Psoas muscle (tissue), 7 donors: ENCODE measurements at regions not wholly inside any gene's neighbourhood (a gene's known extent, or its start where the extent isn't known, plus 50 kb on each side); places are given as distances from the start of the nearest gene placed in this dataset.

Source experiments
- ATAC-seq, 4 donors: fragments of 200-7000 bp; cut with Tn5 transposase; one replicate each; pipeline ENCODE4 v1.9.1; 2020; ENCODE audit warnings: moderate library complexity in 3 of 4, mild to moderate bottlenecking in 2 of 4
- DNase-seq, 2 donors: peaks; one replicate each; pipeline ENCODE4 v3.0.0-alpha.2; 2020
- H3K27ac ChIP-seq: fragments of 200-600 bp; one replicate; pipeline ENCODE4 v1.8.0; 2022
- H3K27me3 ChIP-seq, 3 donors: fragments of 200-600 bp in 1 of 3; one replicate each; pipeline versions ENCODE4 v1.6.1 to v1.8.0; 2013 to 2022; ENCODE audit warnings: low read length in 2 of 3, mild to moderate bottlenecking in 2 of 3, moderate library complexity in 1 of 3; ENCODE audit not compliant: insufficient read depth in 3 of 3
- H3K36me3 ChIP-seq, 2 donors: fragments of 200-600 bp in 1 of 2; one replicate each; pipeline versions ENCODE4 v1.6.1 to v1.8.0; 2013 to 2022; ENCODE audit warnings: low read depth in 1 of 2, mild to moderate bottlenecking in 1 of 2, moderate library complexity in 1 of 2; ENCODE audit not compliant: insufficient read depth in 1 of 2
- H3K4me1 ChIP-seq: fragments of 200-600 bp; one replicate; pipeline ENCODE4 v1.8.0; 2022
- H3K4me3 ChIP-seq: fragments of 200-600 bp; one replicate; pipeline ENCODE4 v1.8.0; 2022; ENCODE audit warnings: mild to moderate bottlenecking
- H3K9me3 ChIP-seq: fragments of 200-600 bp; one replicate; pipeline ENCODE4 v1.8.0; 2022
- WGBS, 3 donors: extraction: QIAGEN DNeasy Blood & Tissue Kit; methylation state at CpG; one replicate each; pipeline versions ENCODE4 v1.1.6 to v1.1.7; 2013; 5-methylcytosine and 5-hydroxymethylcytosine counted together
- intact Hi-C, 2 donors: fragments of 100-400 bp; cut with DNase I; formaldehyde crosslinking; loops; one replicate each; pipeline versions ENCODE4 v1.11.0 to v1.14.2; 2022
- TF ChIP-seq, protein P1 (sequence below): fragments of 200-600 bp; IDR thresholded peaks from one replicate; pipeline ENCODE4 v1.8.0; 2022; ENCODE audit warnings: antibody characterized with exemption
- donor health status: healthy with polysubstance abuse.
- donor health status: DM: no; HTN: no; CAD: no; lungs with moderate emphysema.
- donor health status: Bipolar disorder and iron deficiency.
- donor health status: healthy.
- donor health status: DM: yes; HTN: yes; CAD: no.
- donor health status: DM: no; HTN: no; CAD: no.
- donor health status: DM: yes; HTN: yes; CAD: no.

DNA sequence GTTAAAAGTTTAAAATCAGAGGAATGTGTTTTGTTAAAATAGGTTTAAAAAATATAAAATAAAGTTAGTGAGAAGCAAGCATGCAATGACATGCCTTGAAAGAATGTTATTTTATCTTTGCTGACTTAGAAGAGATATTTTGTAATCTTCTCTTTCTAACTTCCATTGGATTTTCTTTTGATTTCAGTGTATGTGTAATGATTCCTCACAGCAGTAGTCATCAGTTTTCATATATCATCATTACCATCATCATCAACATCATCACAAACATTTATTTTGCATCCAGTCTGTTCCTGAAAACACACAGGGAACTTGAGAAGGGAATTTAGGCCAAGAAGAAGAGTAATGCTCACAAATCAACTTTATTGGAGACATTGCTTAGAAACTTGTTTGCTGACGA lies 699.6 kb downstream of the TAF11L14 start:
- intact Hi-C loops, result no loop called here
- no peaks in the 10 kb centered on the region for H3K36me3 ChIP-seq
- no peak overlapping the region for H3K27ac ChIP-seq
- no peak for ATAC-seq
- no peak overlapping the region for H3K4me3 ChIP-seq
- 38 to 69% (median 66%) methylated on average over 1 of the region's 1 CpG for WGBS, 3 donors
- no peaks in the 10 kb centered on the region for H3K9me3 ChIP-seq
- H3K27me3 ChIP-seq, result no peaks in the 10 kb centered on the region
- H3K4me1 ChIP-seq, result no peaks in the 10 kb centered on the region
- no peak for DNase-seq
- TF ChIP-seq, protein P1, sequence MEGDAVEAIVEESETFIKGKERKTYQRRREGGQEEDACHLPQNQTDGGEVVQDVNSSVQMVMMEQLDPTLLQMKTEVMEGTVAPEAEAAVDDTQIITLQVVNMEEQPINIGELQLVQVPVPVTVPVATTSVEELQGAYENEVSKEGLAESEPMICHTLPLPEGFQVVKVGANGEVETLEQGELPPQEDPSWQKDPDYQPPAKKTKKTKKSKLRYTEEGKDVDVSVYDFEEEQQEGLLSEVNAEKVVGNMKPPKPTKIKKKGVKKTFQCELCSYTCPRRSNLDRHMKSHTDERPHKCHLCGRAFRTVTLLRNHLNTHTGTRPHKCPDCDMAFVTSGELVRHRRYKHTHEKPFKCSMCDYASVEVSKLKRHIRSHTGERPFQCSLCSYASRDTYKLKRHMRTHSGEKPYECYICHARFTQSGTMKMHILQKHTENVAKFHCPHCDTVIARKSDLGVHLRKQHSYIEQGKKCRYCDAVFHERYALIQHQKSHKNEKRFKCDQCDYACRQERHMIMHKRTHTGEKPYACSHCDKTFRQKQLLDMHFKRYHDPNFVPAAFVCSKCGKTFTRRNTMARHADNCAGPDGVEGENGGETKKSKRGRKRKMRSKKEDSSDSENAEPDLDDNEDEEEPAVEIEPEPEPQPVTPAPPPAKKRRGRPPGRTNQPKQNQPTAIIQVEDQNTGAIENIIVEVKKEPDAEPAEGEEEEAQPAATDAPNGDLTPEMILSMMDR, result no peak

DNA sequence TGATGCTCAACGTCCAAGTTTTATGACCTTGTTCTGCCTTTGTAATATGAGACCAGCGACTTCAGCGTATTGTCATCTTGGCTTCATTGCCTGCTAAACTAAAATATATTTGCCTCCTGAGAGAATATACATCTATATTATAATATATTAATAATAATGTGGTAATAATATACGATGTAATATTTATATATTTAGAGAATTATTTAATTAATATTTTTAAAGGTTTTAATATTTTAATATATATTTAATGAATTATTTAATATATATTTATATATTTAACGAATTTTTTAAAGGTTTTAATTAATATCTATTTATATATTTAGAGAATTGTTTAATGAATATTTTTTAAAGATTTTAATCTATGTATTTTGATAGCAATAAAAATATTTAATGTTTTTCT lies 700.7 kb downstream of the TAF11L14 start:
- no peak overlapping the region for H3K4me3 ChIP-seq
- ATAC-seq (no peak), DNase-seq (no peak)
- no peaks in the 10 kb centered on the region for H3K4me1 ChIP-seq
- TF ChIP-seq, protein P1, result no peak
- WGBS, 3 donors, result 31 to 38% (median 35%) methylated on average over 5 of the region's 5 CpGs
- H3K36me3 ChIP-seq, result no peaks in the 10 kb centered on the region
- no peaks in the 10 kb centered on the region for H3K9me3 ChIP-seq
- intact Hi-C loops, result no loop called here
- no peak overlapping the region for H3K27ac ChIP-seq
- H3K27me3 ChIP-seq, result no peaks in the 10 kb centered on the region

DNA sequence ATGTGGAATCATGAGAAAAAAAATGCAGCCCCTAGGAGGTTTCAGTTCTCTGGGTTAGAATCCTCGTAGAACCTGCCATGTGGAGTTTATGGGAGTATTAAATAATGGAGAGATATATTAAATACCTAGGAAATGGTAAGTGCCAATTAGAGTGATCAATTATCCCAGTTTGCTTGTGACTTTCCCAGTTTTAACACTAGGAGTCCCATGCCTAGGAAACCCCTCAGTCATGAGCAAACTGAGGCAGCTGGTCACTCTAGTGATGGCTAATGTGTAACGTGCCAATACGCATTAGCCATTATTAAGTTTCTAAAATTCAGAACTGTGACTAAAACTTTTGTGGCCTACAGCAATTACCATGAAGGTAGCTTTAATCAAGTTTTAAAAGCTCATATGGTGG lies 720.6 kb downstream of the TAF11L14 start:
- no peaks in the 10 kb centered on the region for H3K36me3 ChIP-seq
- H3K4me1 ChIP-seq, result no peaks in the 10 kb centered on the region
- DNase-seq, result no peak
- H3K4me3 ChIP-seq, result no peak overlapping the region
- TF ChIP-seq, protein P1, result no peak
- no peaks in the 10 kb centered on the region for H3K9me3 ChIP-seq
- intact Hi-C loops, result no loop called here
- no peak overlapping the region for H3K27ac ChIP-seq
- WGBS, 3 donors, result 68 to 73% (median 71%) methylated on average over 3 of the region's 3 CpGs
- no peak for ATAC-seq
- H3K27me3 ChIP-seq, result no peaks in the 10 kb centered on the region

DNA sequence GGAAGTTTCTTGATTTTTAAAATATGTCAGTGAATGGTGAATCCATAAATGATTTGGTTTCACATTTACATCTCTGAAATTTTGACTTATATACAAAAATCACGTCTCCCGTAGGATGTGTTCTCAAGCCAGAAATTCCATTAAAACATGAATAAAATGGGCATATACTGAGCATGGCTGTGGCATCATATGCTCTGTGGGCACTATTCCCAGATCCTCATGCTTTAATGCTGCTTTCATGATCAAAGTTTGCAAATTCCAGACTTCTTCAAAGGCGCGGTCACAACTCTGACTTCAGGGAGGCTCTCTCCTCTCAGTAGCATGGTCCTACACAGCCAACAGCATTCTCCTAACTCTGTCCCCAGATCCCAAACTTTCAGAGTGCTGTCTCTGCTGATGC lies 723.2 kb downstream of the TAF11L14 start:
- Histone ChIP-seq H3K4me3 (no peak overlapping the region), H3K27me3 (no peaks in the 10 kb centered on the region), H3K36me3 (no peaks in the 10 kb centered on the region), H3K27ac (no peak overlapping the region), H3K9me3 (no peaks in the 10 kb centered on the region), H3K4me1 (no peaks in the 10 kb centered on the region)
- intact Hi-C loops, result no loop called here
- no peak for DNase-seq
- WGBS, 3 donors, result 61 to 77% (median 65%) methylated on average over 4 of the region's 4 CpGs
- no peak for ATAC-seq
- TF ChIP-seq, protein P1, result no peak

DNA sequence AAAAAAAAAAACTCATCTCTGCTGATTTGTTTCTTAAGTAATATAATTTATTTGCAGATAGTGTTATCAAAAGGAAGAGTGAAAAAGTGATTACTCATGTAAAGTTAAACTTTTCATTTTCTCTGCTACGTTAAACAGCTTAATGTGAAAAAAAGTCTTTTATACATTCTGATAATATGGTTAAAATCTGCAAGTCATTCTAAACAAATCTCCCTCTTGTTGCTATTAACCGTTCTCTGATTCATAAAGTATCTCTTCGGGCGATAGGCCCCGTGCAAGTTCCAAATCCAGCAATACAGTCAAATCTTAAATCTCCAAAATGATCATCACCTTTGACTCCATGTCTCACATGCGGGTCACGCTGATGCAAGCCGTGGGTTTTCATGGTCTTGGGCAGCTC lies 732.0 kb downstream of the TAF11L14 start:
- Histone ChIP-seq H3K27ac (no peak overlapping the region), H3K36me3 (no peaks in the 10 kb centered on the region), H3K4me3 (no peak overlapping the region), H3K27me3 (no peaks in the 10 kb centered on the region), H3K4me1 (no peaks in the 10 kb centered on the region), H3K9me3 (no peaks in the 10 kb centered on the region)
- WGBS, 3 donors, result 88 to 92% (median 89%) methylated on average over 8 of the region's 8 CpGs
- DNase-seq (no peak), ATAC-seq (no peak)
- intact Hi-C loops, result no loop called here
- TF ChIP-seq, protein P1, result no peak
